NCI-H2171 (cell line): ENCODE measurements at regions not wholly inside any gene's neighbourhood (a gene's known extent, or its start where the extent isn't known, plus 50 kb on each side); places are given as distances from the start of the nearest gene placed in this dataset.

Experiments used
- DNase-seq: peaks from one replicate; lab custom pipeline; 2025; lab: John Stamatoyannopoulos, UW

- no peak for DNase-seq
Measured at GRCh38 chr5:109945097-109945678, 255.5 kb downstream of the MAN2A1 start.

GRCh38 chr5:109945723-109946480, 256.2 kb downstream of the MAN2A1 start:
- no peak for DNase-seq

GRCh38 chr5:109946610-109947009, 256.9 kb downstream of the MAN2A1 start:
- no peak for DNase-seq

GRCh38 chr5:109947667-109948066, 257.9 kb downstream of the MAN2A1 start:
- DNase-seq = no peak

GRCh38 chr5:109950634-109951033, 260.9 kb downstream of the MAN2A1 start:
- no peak for DNase-seq

GRCh38 chr5:109951348-109951747, 261.6 kb downstream of the MAN2A1 start:
- no peak for DNase-seq

GRCh38 chr5:109951758-109952157, 262.0 kb downstream of the MAN2A1 start:
- DNase-seq = no peak

GRCh38 chr5:109953761-109954160, 264.0 kb downstream of the MAN2A1 start:
- no peak for DNase-seq

GRCh38 chr5:109956884-109957283, 267.2 kb downstream of the MAN2A1 start:
- no peak for DNase-seq

- DNase-seq = no peak
Measured at GRCh38 chr5:109958082-109958481, 268.4 kb downstream of the MAN2A1 start.

- DNase-seq = no peak
Measured at GRCh38 chr5:109959652-109960051, 269.9 kb downstream of the MAN2A1 start.

- no peak for DNase-seq
Measured at GRCh38 chr5:109961751-109962150, 272.0 kb downstream of the MAN2A1 start.

- no peak for DNase-seq
Measured at GRCh38 chr5:109962882-109963603, 273.3 kb downstream of the MAN2A1 start.

GRCh38 chr5:109964136-109964535, 274.4 kb downstream of the MAN2A1 start:
- DNase-seq = no peak

- DNase-seq = no peak
Measured at GRCh38 chr5:109965634-109966033, 275.9 kb downstream of the MAN2A1 start.

GRCh38 chr5:109971968-109972367, 282.2 kb downstream of the MAN2A1 start:
- DNase-seq = no peak

GRCh38 chr5:109981979-109982378, 292.3 kb downstream of the MAN2A1 start:
- no peak for DNase-seq

GRCh38 chr5:109982966-109983534, 293.3 kb downstream of the MAN2A1 start:
- no peak for DNase-seq

GRCh38 chr5:109986726-109987125, 297.0 kb downstream of the MAN2A1 start:
- DNase-seq = no peak

- no peak for DNase-seq
Measured at GRCh38 chr5:109987355-109987754, 297.6 kb downstream of the MAN2A1 start.

GRCh38 chr5:109987970-109988369, 298.2 kb downstream of the MAN2A1 start:
- no peak for DNase-seq

GRCh38 chr5:109989161-109989560, 299.4 kb downstream of the MAN2A1 start:
- DNase-seq = no peak
